ENCODE measurements at regions not wholly inside any gene's neighbourhood (a gene's known extent, or its start where the extent isn't known, plus 50 kb on each side); places are given as distances from the start of the nearest gene placed in this dataset.

GRCh38 chr2:147122944-147123343, 721.9 kb upstream of the ACVR2A start:
- DNase-seq (ENCODE audit: low spot score) = no peak

DNA sequence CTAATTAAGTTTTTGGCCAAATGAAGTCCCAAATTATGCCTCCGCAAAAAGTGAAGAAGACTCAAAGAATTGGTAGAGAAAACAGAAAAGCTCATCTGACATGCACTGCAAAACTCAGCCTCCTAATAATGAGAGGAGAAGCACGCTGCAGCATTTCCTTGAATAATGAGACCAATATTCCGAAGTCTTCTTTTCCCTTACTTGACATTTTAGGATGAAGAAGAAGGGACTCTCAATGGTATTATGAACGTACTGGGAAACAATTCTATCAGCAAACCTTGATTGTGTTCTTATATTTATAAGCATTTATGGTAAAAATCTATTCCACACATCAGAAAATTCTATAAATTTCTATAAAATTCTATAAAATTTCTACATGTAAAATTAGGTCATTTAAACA, 733.9 kb upstream of the ACVR2A start:
- DNase-seq (ENCODE audit: low spot score) = no peak

DNA sequence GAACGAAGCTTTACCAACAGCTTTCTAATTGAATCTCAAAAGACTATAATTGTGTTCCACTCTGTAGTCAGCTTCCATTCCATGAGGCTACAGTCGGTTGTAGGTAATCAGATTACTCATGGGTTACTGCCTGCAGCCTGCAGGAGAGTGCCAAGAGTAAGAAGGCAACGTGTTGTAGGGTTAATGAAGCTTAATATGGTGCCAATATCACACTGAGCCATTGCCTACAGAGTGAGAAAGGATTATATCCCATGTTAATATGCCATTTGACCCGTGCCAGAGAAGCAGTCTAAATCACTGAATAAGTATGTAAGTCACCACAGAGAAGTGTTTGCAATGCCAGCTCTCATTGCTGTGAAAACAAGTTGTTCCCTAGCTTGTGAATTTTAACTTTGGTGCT, 734.5 kb upstream of the ACVR2A start:
- no peak for DNase-seq (ENCODE audit: low spot score)

- DNase-seq (ENCODE audit: low spot score) = no peak
Measured at GRCh38 chr2:147109291-147109690, 735.5 kb upstream of the ACVR2A start.

DNA sequence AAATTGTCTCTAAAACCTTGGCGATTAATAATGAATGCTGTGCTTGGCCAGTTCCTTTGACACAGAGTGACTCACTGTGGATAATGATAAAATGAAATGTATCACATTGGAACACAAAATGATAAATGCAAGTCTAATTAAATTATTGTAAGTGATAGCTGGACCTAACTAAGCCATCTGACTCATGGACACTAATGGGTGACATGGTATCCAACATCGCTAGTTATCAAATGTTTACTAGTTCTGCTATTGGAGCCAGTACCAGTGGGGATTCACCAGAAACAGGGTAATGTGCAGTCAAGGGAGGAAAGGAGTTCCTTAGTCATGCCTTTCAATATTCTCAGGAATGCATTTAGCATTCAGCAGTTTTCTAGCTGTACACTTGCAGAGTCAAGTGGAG, 736.3 kb upstream of the ACVR2A start:
- DNase-seq (ENCODE audit: low spot score) = no peak

- DNase-seq (ENCODE audit: low spot score) = no peak
Measured at GRCh38 chr2:147101941-147102790, 742.7 kb upstream of the ACVR2A start.

GRCh38 chr2:147100406-147101035, 744.3 kb upstream of the ACVR2A start:
- no peak for DNase-seq (ENCODE audit: low spot score)

GRCh38 chr2:147099845-147100244, 745.0 kb upstream of the ACVR2A start:
- no peak for DNase-seq (ENCODE audit: low spot score)

GRCh38 chr2:147098940-147099339, 745.9 kb upstream of the ACVR2A start:
- DNase-seq (ENCODE audit: low spot score) = no peak

DNA sequence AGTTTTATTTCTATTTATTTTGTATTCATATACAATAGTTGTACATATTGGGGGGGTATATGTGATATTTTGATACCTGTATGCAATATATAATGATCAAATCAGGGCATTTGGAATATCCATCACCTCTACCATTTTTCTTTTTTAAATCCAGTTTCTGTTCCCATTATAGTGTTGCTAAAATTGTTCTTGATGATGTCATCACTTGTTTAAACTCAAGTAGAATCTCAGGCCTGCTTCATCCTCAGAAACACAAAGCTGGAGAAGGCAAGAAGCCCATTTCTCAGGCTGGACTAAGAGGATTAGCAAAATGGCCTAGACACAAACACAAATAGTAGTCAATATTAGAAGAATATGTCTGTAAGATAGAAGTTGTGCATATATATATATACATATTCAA, 747.1 kb upstream of the ACVR2A start:
- no peak for DNase-seq (ENCODE audit: low spot score)

GRCh38 chr2:147096671-147097070, 748.2 kb upstream of the ACVR2A start:
- DNase-seq (ENCODE audit: low spot score) = no peak

- DNase-seq (ENCODE audit: low spot score) = no peak
Measured at GRCh38 chr2:147095376-147095775, 749.5 kb upstream of the ACVR2A start.

- no peak for DNase-seq (ENCODE audit: low spot score)
Measured at GRCh38 chr2:147094077-147094476, 750.8 kb upstream of the ACVR2A start.

- no peak for DNase-seq (ENCODE audit: low spot score)
Measured at GRCh38 chr2:147092266-147092665, 752.6 kb upstream of the ACVR2A start.

GRCh38 chr2:147091448-147091847, 753.4 kb upstream of the ACVR2A start:
- DNase-seq (ENCODE audit: low spot score) = no peak

DNA sequence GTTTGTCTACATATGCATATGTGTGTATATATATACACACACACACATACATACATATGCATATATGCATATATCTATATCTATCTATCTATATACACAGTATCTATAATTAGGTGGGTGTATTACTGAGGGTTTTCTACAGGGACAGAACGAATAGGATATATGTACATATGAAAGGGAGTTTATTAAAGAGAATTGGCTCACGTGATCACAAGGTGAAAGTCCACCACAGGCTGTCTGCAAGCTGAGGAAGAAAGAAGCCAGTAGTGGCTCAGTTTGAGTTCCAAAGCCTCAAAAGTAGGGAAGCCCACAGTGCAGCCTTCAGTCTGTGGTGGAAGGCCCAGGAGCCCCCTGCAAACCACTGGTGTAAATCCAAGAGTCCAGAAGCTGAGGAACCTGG, 756.0 kb upstream of the ACVR2A start:
- no peak for DNase-seq (ENCODE audit: low spot score)

DNA sequence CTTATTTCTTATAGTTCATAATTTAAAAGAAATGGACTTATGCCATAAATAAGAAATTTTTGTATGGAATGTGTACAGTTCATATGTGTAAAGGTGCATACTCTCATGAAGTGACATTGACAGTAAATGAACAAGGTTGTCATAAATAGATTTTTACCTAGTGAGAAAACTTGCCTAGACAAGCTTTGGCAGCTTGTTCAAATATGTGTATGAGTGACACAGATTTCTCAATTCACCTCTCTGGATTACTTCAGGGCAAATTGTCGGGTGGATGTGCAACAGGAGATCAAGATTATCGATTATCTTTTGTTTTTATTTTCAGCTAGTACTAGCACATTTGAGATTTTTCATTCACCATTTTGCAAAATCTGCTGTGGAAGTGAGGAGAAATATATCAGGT, 758.1 kb upstream of the ACVR2A start:
- DNase-seq (ENCODE audit: low spot score) = no peak

DNA sequence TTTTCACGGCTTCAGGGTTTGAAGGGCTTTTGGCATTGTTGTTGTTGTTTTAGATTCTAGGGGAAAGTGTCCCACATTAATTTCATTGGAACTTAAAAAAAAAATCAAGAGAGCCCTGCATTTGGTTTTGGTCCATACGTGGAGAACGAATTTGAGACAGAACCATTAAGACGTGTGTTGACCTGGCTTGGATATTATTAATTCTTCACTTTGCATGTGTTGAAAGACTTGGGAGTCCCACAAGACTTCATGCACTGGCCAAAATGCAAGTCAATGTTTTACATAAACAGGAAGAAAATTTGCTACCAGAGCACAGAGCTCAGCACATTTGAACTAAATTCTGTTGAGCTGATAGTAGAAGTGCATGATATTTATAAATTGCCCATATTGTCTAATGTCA, 761.2 kb upstream of the ACVR2A start:
- DNase-seq (ENCODE audit: low spot score) = no peak

DNA sequence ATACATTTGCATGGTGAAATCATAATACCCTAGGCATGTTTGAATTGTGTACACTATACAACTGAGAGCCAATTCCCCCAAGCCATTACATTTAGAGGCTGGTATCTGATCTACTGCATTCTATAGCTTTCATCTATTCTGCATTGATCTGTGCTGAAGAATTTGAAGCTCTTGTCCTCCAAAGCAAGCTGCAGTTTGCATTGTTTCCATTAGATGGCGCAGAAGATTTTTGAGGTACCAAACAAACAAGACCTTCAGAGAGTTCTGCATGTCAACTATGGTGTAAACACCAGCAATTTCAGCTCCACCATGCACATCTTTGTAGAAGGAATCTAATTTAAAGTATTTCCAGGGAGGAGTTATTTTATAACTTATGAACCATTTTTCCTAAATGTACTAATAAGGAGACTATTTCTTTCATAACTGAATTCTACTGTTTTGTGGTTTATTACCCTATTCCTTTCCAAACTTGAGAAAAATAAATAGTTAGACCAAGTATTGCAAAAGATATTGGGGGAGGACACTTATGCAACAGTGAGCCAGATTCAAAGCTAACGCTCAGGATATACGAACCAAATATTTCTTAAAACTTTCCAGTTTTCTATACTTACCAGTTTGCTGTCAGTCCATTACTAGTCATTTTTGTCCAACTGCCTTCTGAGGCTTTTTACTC, 761.8 kb upstream of the ACVR2A start:
- peak; percentile 55 for DNase-seq (ENCODE audit: low spot score)

DNA sequence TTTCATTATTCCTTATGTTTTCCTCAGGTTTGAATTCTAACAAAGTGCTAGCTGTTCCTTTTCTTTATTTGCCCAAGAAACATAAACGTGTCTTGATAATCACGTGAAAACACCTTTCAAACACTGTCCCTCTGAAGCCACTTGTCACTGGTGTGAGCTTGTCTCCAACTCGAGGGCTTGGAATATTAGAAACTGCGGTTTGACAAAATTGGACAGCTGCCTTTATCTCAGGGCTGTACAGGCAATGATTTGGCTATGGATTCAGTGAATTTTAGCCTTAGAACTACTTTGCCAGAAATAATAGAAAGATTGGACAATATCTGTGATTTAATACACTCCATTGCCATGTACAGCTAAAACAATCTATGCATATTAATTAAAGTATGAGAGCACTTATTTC, 763.0 kb upstream of the ACVR2A start:
- DNase-seq (ENCODE audit: low spot score) = no peak

DNA sequence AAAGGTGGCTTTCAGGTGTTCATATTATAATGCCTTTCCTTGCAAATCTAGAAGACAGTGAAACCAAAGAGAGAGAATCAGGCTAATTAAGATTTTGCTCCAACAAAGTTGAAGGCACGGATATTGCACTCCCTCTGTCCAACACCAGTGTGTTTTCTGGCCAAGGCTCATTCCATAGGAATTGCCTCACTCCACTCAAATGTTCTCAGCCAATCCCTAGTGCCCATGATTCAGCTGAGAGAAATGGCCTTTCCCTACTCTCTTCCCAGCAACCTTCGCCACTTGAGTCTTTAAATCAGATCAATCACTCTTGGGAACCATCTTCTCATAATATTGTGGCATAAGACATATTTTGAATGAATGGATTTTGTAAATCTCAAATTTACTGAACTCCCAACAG, 768.2 kb upstream of the ACVR2A start:
- DNase-seq (ENCODE audit: low spot score) = no peak

GRCh38 chr2:147068071-147068470, 776.8 kb upstream of the ACVR2A start:
- DNase-seq (ENCODE audit: low spot score) = no peak

- DNase-seq (ENCODE audit: low spot score) = no peak
Measured at GRCh38 chr2:147067136-147067535, 777.7 kb upstream of the ACVR2A start.

All from kidney capillary endothelial cell (primary cell).